CD4-positive, alpha-beta T cell treated with Interleukin-12 subunit alpha and Interleukin-12 subunit beta, for 1 hour (primary cell): ENCODE measurements at regions not wholly inside any gene's neighbourhood (a gene's known extent, or its start where the extent isn't known, plus 50 kb on each side); places are given as distances from the start of the nearest gene placed in this dataset.

Experiments used
- DNase-seq: peaks from one replicate; pipeline ENCODE4 v3.0.0-alpha.2; 2020

DNA sequence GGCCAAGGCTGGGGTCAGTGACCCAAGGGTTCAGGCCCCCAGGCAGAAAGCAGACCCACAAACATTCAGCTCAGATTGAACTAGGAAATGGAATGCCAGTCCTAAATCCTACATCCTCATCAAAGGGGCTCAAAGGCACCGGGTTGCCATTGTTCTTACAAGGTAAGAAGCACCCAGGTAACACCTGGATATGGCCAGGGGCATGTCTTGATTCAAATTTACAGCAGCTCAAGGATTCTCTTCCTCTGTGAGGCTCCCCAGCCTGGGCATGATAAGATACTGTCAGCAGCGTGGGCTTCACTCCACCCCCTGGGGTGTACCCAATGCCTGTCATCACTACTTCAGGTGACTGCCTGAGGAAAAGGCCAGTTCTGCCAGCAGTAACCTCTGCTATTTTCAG is 92.1 kb upstream of the FSTL4 start:
- no peak for DNase-seq

DNA sequence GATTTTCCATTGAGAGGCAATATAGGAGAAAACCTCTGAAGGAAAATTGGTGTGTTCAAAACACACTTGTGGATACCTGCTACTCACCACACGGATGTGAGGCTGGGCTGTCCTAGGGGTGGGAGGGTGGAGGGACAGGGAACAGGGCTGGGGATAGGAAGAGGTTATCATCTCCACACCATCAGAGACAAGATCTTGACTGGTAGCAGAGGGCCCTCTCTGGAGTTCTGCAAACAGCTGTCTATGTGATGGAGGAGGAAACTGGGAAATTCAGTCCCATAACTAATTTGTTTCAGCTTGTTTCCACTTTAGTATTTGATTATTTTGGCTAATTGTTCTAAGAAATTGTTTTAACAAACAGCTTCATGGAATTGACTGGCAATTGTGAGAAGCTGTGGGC is 91.6 kb upstream of the FSTL4 start:
- DNase-seq: no peak

DNA sequence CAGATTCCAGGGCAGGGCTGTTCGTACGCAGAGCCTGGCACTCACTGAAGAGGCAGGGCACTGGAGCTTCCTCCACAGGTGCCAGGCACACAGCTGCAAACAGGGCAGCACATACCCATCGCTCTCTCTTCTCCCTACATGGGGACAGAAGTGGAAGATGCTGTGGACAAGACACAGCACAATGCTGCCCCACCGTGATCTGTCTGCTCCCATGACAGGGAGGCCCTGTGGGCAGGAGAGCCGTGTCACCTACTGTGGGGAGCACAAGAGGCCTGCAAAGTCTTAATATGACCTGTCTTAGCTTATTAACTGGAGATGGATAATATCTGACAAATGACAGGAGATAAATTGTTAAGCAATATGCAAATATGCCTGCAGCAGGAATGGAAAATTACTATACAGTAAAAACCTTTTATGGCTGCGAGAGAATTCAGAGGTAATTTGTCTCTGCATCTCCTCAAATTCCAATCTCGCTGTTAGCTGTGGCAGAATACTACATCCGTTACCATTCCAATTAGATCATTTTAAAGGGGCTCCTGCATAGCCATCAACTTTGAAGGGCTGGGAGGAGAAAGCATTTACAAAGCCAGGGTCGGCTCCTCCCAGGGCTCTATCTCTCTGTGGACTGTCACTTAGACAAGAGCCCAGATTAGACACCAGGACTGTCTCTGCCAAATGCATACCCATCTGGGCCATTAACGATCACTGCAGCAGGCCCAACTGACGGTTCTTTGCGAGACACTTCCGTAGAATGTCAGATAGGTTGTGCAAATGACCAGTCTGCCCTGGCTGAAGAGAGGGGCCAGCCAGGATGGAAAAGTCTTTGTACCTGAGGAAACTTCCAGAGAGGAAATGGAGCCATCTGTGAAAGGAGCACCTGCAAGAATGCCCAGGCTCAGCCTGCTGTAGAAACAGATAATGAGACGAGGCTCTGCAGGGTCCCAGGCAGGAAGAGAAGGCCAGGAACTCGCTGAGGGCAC is 90.7 kb upstream of the FSTL4 start:
- no peak for DNase-seq

DNA sequence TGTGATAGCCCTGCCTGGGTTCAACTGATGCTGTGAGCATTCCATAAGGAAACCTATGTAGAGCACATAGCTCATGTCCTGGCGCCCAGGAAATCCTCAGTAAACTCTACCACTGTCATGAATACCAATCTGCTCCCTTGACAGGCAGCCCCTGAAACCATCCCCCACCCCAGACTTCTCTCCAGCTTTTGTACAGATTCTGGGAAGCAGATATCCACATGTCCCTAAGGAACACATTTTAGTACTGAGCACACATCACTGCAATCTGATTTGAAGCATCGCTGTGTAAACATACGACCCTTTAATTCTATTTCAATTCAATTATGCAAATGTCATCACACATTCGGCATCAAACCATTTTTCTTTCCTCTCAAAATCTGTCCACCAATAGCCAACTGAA is 89.5 kb upstream of the FSTL4 start:
- DNase-seq: no peak

DNA sequence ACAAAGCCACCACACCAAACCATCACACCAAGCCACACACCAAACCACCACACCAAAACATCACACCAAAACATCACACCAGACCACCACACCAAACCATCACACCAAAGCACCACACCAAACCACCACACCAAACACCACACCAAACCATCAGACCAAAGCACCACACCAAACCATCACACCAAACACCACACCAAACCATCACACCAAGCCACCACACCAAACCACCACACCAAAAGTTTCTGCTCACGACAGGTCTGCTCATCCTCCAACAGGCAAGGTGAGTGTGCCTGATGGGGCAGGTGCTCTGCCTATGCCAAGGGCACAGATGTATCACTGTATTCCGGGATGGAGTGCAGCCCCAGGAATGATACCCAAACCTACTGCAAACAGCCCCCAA is 87.9 kb upstream of the FSTL4 start:
- DNase-seq: no peak

DNA sequence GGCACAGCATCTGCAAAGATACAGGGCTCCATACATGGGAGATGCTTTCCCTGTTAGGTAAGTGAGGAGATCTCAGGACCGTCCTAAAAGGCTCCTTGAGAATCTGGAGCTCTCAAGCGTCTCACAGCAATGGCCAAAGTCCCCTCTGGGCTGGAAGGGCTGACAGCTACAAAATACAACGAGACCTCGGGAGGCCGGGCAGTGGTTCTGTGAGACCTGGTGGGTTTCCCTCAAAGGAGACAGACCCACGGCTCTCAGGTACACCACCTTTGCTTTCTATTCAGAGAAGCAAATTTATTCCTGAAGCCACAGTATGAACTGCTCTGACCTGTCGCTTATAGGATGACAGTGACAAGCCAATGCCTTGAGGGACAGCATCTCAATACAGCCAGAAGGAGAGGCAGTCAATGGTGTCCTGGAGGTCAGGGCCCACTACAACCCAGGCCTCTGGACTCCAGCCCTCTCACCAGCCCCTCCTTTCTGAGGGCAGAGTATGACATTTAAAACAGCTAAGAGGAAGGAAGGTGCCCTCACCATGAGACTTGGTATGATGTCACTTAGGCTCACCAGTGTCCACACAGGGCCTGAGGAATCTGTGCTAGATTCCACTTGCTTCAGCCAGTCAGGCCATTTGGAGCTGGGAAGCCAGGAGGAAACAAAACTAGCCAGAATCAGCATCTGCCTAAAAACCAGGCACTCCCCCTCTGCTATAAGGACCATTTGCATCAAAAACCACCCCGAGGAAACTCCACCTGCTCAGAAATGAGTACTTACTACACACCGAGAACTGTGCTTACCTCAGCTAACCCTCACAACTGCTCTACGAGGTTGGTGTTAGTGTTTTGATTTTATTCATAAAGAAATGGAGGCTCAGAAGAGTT is 86.5 kb upstream of the FSTL4 start:
- DNase-seq: no peak

DNA sequence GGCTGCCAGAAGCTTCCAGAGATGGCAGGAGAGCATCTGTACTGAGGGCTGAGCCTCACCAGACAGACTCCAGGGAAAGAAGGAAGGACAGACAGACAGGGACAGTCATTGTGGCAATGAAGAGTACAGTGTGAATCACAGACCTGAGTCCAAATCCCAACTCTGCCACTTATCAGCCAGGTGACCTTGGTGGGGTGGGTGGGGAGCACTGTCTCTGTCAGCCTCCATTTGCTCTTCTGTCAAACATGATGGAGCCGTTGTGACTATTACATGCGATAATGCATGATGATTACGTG is 85.9 kb upstream of the FSTL4 start:
- no peak for DNase-seq

DNA sequence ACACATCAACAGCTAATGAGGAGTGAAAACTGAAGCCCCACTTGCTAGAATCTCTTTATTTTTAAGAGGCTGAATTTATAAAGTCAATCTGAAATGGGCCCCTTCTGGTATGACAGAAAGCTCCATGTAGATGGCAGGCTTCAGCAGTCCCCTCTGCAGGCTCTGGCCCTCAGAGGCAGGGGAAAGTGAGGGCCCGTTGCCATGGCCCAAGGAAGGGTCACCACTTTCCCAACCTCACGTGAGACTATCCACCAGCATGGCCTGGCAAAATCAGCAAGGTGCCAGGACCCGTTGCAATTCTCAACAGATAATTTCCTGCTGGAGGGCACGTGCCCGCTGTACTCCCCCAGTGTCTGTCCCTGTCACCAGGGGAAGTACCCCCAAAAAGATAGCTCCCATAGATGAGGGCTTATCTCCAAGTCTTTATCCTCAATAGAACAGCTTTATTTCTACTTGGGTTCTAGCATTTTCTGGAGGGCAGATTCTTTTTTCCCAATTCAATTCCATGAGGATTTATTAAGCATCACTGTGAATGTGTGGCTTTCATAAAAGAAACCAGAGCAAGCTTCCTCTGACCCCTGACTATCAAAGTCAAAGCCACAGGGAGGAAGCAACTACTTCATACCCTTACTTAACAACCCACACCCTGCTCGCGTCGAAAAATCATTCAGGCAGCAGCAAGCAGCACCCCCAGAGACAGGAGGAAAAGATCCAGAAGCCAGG is 85.4 kb upstream of the FSTL4 start:
- no peak for DNase-seq

DNA sequence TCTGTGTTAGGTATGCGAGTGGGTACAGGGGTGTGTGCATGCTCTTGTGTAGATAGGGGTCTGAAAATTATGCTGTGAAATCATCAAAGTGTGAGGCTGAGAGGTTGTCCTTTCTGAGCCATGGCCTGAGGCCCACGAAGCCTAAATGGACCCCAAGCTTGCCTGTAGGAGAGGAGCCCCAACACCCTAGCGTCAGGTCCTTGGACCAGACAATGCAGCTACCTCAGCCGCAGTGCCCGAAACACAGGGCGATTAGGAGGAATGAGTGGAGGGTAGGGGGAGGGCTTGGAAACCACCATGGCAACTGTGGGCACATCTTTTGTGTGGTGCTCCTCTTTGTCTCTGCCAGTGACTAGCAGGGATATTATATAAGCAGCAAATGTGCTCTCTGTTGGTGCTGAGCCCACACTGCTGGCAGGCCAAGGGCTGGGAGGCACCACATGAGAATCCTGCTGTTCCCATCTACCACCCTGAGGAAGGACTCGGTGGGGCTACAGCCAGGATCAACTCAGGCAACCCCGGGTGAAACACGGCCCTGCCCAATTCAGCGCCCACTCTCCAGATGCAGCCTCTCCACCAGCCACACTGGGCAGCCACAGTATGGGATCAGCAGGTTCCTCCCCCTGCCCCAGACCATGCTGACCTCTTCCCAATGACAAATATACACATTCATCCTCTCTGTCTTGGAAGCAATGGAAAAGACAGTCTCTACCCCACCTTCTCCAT is 84.6 kb upstream of the FSTL4 start:
- DNase-seq: no peak

DNA sequence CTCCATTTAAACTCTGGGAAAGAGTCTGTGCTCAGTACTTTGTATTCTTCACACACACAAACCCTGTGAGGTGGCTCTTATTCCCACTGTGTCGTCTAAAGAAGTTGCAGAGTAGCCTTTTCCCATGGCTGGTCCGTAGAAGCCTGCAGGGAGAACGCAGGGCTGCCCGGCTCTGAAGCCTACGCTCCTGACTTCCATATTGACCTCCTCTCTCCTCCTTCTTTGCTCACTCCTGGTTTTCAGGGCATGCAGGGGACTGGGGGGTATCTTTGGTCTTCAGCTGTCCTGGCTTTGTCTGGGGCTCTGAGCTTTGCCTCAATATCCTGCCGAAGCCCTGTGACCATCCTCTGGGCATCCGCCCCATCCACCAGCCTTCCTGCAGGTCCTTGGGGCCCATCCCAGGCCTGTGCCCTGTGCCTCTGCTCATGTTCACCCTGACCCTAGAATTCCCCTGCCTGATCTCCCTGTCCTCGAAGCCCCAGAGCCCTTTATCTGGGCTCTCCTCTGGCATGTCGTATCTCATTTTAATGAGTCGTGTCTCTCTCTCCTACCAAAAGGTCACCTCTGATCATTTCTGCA is 83.8 kb upstream of the FSTL4 start:
- no peak for DNase-seq

DNA sequence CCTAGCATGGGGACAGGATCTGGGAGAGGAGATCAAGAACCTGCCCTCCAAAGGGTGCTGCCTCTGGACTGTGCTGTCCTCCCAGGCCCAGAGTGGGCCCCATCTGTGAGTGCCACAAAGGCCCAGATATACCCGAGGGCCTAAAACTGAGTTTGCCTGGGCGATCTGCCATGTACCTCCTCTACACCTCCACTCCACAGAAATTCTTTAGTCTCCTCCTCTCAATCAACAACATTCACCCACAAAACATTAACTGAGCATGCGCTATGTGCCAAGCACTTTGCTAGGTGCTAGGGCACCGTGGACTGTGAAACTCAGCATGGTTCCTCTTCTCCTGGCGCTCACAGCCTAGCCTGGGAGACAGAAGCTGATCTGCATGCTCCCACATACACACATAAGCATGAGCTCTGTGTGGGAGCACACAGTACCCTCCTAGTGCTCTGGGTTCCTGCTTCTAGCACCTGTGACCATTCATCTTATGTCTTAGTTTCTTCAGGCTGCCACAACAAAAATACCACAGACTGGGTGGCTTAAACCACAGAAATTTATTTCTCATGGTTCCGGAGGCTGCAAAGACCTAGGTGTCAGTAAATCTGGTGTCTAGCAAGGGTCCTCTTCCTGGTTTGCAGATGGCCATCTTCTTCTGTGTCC is 82.0 kb upstream of the FSTL4 start:
- DNase-seq: no peak

DNA sequence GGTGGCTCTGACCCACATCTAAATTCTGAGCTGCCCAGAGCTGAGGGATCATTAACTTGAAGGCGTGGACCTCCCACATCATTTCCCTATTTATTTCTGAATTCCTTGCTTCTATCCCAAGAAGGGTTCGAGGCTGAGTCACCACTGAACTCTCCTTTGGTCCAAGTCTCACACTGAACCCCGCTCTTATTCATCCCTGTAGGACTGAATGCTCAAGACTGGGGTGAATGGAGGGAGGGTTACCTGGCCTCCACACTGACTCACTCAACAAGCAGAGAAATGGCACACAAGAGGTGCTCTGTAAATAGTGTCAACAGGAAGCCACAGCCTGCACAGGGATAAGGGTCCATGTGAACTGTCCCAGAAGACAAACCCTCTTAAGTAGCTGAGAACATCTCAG is 79.1 kb upstream of the FSTL4 start:
- no peak for DNase-seq

DNA sequence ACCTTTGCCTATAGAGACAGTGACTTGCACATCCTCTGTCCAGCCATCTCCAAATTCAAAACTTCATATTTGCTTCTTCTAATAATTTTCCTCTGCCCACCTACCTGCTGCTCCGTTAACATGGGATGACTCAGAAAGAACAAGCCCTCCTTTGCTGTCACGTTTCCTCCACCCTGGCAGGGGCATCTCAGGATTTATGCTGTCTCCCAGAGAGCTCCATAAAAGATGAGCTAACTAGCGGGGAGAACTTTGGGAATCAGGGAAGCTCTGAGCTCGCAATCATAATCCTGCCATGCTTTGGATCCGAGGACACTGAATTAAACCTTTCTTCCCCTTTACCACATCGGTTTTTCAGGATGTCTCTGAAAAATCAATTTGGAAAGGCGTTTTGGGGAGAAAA is 78.4 kb upstream of the FSTL4 start:
- DNase-seq: no peak

DNA sequence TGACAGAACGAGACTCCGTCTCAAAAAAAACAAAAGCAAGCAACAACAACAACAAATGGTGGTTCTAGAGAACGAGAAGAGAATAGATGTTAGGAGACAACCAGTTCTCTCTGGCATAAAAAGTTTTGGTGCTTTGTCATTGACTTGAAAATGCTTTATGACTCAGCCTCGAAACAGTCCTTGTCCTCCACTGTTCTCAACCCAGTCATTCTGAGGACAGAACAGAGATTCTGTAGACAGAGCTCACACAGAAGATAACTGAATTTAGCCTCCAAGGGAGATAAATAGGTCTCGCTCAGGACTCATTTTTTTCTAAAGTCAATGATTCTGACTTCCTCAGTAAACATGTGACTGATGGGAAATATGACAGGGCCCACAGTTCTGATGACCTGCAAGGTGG is 76.0 kb upstream of the FSTL4 start:
- DNase-seq: no peak

DNA sequence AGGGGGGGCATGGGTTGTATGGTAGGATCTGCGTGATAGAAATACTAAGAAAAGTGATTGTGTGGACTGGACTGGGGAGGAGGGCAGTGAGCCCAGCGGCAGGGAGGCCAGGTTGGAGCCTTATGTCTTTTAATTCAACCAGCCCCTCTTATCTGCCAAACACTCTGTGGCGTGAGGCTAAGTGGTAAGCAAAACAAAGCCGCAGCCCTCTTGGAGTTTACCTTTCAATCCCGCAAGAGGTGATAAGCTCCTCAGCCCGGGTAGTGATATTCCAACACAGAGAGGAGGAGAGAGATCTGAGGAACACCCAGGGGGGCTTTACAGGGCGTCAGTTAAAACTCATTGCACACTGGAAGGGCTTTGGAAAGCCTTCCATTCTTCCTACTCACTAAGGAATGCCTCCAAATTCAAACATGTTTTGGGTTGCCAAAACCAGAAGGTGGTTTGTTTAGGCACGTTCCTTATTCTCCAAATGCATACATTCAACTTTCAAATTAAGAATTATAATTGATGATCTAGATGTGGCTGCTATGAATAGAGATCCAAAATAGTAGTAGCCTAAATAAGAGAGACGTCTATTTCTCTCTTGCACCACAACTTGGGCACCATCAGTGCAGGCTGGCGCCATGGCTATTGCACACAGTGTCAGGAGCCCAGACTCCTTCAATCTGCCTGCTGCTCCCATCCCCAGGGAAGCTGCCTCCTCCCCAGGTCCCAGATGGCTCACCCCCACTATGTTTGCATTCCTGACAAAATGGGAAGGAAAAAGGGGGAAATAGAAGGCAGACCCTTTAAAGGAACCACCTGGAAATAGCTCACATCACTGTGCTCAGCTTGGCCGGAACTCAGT is 75.1 kb upstream of the FSTL4 start:
- no peak for DNase-seq

DNA sequence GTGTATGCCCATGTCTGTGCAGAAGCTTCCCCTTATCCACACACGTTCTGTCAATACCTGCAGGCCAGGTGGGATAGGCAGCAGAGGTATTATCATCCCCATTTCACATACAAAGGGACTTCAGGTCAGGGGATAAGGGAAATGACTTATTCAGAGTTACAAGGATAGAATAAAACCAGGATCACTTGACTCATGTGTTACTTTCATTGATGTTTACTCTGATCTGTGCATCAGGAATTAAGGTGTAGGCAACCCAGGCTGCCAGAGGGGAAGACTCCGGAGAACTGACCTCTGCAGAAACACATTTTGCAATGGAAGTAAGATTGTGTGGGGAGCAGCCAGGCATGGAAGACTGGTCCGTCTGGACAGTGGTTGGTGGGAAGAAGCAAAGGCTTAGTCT is 74.2 kb upstream of the FSTL4 start:
- no peak for DNase-seq

DNA sequence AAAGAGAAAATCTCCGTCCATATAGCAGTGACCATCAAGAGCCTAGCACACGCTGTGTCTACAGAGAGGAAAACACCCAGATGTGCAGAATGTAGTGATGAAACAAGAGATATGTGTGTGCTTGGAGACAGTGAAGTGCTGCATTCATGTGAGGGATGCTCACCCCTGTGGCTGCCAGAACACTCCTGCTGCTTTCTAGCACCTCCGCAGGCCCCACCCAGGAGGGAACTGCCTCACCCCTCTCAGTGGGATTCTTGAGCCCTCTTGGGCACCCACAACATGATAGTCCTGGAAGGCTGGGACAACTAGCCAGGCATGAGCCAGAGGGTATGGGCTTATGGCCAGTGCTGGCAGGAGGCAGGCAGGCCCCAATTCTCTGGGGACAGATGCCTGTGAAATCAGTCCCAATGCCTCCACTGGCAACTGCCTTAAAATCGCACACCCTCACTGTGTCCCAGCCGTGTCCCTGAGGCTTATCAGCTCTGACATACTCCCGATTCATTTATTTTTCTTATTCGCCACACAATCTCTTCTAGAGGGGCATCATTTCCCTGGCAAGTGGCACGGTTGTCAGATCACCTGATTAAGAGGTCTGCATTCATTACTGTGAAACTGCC is 73.2 kb upstream of the FSTL4 start:
- no peak for DNase-seq

DNA sequence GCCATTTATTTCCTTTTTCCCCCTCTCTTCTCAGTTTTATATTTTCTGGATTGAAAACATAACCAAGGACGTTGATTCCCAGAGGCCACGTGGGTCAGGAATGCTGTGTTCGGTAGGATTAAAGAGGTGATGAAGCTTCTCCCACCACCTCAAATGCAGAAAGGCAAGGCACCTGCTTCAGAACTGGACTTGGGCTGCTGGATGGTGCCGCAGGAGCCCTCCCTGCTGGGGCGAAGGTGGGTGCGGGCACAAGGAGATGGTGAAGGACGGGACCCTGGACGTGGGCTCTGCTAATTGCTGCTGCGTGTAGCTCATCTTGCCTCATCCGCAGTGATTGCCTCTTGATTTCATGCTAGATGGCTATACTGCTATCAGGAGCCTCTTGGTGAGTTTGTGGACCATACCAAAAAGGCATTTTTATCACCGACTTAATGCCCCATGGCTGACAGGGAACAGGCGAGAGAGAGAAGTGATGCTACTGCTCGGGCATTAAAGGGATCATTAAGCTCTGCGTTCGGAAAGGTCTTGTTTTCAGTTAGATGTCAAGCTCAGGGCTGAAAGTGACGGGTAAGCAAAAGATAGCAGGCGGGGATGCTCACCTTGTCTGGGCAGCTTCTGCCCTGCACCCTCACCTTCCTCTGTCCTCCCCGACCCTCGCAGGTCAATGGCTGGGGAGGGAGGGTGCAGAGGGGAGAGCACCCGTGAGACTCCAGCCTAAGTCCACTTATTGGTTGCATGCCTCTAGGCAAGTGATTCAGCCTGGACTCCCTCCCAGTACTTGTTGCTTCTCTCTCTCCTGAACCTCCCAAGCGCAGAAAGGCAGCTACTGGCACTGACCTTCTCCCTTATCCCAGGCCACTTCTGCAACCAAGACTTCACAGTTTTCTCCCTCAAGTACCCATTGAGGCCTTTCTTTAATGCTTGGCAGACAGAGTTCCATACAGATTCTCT is 71.6 kb upstream of the FSTL4 start:
- no peak for DNase-seq

DNA sequence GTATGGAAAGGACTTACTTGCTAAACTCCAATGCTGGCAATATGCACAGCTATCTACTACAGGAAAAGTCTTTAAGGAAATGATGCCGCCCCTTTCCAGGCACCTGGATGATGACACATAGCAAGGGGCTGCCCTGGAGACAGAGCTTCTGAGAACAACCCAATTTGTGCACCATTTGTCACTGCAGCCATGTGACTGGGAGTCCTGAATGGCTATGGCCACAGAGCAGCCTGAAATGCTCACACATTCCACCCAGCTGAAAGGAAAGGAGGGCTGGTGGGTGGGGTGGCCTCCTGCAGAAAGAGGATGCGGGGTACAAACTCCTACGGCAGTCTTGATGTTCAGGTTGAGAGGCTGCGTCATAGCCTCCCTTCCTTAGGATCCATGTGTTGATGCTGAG is 70.1 kb upstream of the FSTL4 start:
- DNase-seq: no peak
